A549 (cell line): ENCODE measurements at regions not wholly inside any gene's neighbourhood (a gene's known extent, or its start where the extent isn't known, plus 50 kb on each side); places are given as distances from the start of the nearest gene placed in this dataset.

Source experiments
- CTCF ChIP-seq: fragments of >200 bp; sonication (Bioruptor Twin); formaldehyde crosslinking; IDR thresholded peaks from 3 replicates; pipeline ENCODE4 v1.5.1; 2016
- EP300 ChIP-seq, 2 experiments: fragments of >200 bp; sonication (Bioruptor Twin); formaldehyde crosslinking; IDR thresholded peaks; 2 replicates in 1 of 2; 3 replicates in 1 of 2; pipeline ENCODE4 v1.6.1; 2016 to 2017

GRCh38 chr11:131025421-131026125 lies 109.3 kb upstream of the SNX19 start:
- no peak for TF ChIP-seq EP300 (IDR thresholded peaks at IDR 0.05)
- no peak for TF ChIP-seq CTCF
